ELF-1 (cell line): ENCODE measurements at regions not wholly inside any gene's neighbourhood (a gene's known extent, or its start where the extent isn't known, plus 50 kb on each side); places are given as distances from the start of the nearest gene placed in this dataset.
A peak's percentile ranks its signal among the peaks of the same experiment; 100 is the strongest.

Experiments used
- DNase-seq: peaks from one replicate; pipeline ENCODE4 v3.0.0-alpha.2; 2016; ENCODE audit warnings: low read depth, low spot score

GRCh38 chr18:25453556-25454269 lies 101.7 kb upstream of the ZNF521 start:
- no peak for DNase-seq

DNA sequence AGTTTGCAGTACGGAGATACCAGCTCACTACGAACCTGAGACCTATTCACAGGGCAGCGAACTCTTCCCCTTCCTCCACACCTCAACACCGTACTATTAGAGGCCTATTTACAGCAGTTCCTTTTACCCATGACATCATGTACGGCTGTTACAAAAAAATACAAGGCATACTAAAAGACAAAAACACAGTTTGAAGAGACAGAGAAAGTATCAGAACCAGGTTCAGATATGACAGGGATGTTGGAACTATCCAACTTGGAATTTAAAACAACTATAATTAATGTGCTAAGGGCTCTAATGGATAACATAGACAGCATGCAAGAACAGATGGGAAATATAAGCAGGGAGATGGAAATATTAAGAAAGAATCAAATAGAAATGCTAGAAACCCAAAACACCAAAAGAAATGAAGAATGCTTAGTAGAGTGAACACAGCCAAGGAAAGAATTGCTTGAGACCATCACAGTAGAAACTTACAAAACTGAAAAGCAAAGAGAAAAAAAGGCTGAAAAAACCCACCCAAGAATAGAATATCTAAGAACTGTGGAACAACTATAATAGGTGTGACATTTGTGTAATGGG lies 99.2 kb upstream of the ZNF521 start:
- no peak for DNase-seq

DNA sequence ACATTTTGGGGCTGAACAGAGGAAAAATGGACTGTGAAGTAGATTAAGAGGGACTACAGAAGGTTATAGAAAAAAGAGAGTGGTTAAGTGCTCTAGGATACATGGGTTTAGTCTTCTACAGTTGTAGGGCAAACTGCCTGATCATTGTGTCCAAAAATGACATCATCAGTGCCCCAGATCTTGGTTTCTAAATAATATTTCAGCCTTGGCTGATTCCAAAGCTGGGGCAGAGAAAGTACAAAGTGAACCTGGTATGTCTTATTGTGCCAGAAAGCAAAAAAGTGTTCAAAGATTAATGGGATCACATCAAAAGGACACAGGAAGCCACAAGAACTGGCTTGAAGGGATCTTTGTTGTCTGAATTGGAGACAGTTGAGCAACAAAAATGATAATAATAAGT lies 97.1 kb upstream of the ZNF521 start:
- no peak for DNase-seq

GRCh38 chr18:25446972-25447371 lies 95.0 kb upstream of the ZNF521 start:
- no peak for DNase-seq

GRCh38 chr18:25445430-25445829 lies 93.5 kb upstream of the ZNF521 start:
- DNase-seq = no peak

DNA sequence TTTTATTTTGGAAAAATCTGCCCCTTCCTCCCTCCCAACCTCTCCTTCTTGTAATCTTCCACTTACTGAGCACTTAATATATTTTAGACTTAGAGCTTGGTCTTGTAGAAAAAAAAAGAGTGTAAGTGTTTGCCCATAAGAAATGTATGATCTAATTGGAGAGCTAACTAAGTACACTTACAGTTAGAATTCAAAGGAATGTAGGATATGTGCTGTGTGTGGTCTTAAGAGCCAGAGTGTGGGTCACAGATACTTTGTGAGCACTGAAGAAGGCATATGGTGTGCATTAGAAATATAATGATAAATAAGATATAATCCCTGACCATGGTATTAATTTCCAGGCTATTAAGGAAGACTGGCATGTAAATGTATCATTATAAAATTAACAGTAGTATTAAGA lies 91.8 kb upstream of the ZNF521 start:
- no peak for DNase-seq

GRCh38 chr18:25435149-25435782 lies 83.3 kb upstream of the ZNF521 start:
- no peak for DNase-seq

GRCh38 chr18:25434745-25435144 lies 82.8 kb upstream of the ZNF521 start:
- DNase-seq = no peak

DNA sequence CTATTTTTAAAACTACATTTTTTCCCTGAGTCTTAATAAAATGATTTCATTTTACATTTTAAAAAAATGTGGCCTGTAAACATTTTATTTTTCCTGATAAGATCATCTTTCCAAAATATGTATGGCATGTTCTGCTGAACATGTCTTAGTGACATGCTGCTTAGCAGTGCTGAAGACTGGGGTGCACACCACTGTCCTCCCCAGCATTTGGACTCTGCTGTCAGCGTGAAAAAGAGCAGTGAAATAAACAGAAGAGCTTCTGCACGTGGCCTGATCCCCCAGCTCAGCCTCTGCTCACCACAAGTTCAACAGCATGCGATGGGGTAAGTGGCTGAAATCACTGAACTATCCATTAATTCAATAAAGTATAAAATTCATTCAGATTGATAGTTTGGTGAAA lies 81.6 kb upstream of the ZNF521 start:
- DNase-seq = no peak

GRCh38 chr18:25425024-25425423 lies 73.1 kb upstream of the ZNF521 start:
- DNase-seq = peak; percentile 15

DNA sequence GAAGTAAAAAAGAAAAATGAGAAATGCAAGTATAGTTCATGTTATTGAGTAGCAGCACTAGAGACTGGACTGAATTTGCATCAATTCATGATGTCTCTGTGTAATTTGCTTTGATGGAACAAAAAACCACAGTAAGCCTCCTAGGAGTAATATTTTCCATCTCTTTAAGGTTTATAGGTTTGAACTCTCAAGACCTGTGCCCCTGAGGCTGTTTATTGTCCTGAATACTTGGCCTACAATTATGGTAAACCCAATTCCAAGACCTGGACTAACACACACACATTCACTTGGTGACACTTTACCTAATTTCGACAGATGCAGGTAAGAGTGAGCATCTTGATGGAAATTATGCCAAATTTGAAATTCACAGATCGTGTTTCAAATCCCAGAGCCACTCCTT lies 71.8 kb upstream of the ZNF521 start:
- no peak for DNase-seq

DNA sequence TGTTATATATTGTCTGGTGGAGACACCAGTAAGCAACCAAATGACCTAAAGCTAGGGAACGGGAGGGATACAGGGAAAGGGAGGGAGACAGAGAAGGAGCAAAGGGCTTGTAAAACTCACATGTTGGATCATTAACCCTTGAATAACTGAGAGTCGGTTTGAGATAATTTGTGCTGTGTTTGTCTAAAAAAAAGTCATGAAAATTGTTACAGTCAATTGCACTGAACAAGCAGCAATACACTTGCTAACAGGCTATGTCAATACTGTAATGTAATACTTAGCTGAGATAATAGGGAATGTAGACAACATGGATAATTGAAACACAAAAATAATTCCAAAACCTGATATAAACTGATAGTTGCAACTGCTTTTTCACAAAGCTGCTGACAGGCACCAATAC lies 71.3 kb upstream of the ZNF521 start:
- no peak for DNase-seq

DNA sequence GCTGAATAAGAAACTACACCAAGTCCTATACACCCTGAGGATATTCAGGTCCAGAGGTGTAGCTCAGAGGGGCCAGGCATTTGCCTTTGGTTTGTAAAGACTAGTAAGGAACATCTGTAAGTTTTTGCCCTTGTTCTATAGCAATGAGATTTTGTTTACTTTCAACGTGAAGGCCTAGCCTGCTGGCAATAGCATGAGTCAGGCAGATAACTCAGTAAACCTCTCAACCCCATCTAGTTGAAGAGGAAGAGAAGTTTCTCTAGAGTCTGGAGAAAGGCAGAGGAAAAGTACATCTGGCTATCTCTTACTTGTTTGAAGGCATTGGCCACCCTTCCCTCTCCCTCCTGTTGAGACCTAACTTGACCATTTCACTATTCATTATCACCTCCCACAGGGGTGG lies 70.3 kb upstream of the ZNF521 start:
- no peak for DNase-seq

GRCh38 chr18:25420077-25420825 lies 68.3 kb upstream of the ZNF521 start:
- peak; percentile 5 for DNase-seq

DNA sequence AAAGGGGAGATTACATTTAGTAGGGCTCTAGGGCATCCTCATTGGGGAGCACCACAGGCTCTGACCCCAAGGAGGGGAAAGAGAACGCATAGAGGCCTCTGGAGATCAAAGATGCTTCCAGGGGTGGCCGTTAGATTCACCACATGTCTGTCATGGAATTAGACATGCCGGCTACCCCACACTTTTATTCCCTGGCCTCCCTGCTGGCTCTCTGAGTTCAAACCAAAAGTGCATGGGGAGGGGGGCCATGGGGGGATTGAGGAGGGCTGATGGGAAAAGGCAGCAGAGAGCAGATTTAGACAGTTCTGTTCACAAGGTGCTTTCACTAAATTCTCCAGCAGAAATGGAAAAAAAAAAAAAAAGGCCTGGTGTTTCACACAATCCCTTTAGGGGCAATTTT lies 64.4 kb upstream of the ZNF521 start:
- DNase-seq = no peak

- DNase-seq = no peak
These were observed 58.0 kb upstream of the ZNF521 start for GRCh38 chr18:25409971-25410370.

DNA sequence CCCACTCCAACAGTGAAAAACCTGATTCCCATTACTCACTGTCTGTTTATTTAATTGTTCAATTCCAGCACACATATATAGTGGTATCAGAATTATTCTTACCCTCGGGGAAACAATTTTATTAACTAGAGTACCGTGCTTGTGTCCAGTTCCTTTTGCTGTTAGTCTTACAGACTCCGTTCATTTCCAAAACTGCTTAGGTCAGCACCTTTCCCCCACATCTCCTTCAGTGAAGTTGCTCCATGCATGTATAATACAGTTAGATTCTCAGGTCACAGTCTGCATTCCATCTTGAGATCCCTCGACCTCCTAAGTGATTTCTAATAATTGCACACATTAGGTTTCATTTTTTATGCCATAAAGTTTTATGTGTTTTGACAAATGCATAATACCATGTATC lies 56.3 kb upstream of the ZNF521 start:
- no peak for DNase-seq
